DMS153 (cell line): ENCODE measurements at regions not wholly inside any gene's neighbourhood (a gene's known extent, or its start where the extent isn't known, plus 50 kb on each side); places are given as distances from the start of the nearest gene placed in this dataset.

Experiments
- DNase-seq: peaks from one replicate; lab custom pipeline; 2025; lab: John Stamatoyannopoulos, UW

DNA sequence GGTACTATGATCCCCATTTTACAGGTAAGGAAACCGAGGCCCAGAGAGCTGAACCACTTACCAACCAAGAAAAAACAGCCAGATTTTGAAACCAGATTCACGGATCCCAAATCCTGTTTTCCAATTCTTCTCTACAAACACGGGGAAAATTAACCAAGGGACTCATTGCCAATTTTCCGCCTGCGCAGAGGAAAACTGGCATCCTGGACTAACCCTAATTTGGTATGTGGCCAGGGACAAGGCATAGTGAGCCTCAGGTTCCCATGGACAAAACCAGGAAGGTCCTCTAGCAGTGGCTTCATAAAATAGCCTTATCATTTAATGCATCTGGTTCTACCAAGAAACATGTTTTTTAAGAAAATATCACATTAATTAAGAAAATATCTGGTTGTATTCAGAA, 517.3 kb downstream of the MED13L start:
- no peak for DNase-seq

DNA sequence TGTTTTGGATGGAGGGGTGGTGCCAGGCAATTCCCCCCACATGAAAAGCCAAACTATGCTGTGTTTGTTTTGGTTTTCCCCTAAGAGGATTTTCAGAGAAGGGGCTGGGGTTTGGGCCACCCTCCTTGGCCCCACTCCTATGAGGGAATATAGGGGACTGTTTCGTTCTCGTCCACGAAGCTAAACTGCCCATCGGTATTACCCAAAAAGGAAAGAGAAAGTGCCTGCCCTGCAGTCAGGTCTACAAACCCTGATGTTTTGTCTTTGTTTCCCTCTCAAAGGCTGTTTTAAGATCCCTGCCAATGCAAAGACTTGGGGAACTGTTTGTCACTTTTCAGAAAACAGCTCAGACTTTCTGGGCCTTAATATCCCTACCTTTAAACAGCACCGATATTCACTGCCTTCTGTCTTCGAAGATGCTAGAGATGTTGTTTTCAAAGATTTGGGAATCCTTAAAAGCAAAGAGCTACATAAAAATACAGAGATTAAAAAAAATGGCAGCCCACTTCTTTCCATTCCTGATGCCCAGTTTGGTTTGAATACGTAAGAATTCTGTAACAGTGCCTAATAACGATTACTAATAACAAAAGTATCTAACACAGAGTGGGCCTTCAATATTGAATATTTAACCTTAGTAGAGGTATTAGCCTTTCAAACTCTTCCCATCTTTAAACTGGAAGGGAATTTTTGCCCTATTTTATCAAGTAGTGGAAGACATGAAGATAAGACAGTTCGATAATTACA, 518.4 kb downstream of the MED13L start:
- no peak for DNase-seq

DNA sequence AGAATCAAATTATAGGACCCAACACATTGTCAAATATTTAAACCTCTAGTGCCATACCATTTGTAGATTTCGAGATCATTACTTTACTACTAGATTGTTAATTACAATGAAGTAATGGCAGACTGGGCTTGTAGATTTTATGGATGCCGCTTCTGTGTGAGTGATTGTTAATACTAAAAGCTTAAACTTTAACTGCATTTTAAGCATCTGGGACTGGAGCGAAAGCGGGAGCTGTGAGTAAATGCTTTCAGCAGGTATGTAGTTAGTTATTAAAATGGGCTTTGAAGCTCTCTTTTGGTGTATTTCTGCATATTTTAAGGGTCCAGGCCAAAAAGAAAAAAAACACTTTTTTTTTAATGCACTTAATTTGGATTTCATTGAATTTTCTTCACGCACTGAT, 519.3 kb downstream of the MED13L start:
- DNase-seq, result no peak

- DNase-seq, result no peak
Observed at GRCh38 chr12:115756804-115757203, 520.7 kb downstream of the MED13L start.

GRCh38 chr12:115756271-115756670, 521.2 kb downstream of the MED13L start:
- DNase-seq, result no peak

DNA sequence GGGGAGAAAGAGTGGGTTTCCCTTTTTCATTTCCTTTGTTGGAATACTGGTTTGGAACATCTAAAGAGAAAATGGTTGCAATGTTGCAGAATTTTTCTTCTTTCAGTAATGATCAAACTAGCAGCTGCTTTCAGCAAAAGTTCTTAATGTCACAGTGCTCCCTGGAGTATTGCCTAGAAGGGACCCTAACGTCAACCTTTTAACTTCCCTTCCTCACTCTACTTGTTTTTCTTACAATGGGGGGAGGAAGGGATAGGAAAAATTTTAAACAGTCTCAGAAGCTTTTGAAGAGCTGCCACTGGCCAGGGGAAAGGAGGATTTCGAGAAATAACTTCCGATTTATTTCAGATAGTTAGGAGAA, 521.8 kb downstream of the MED13L start:
- DNase-seq, result no peak

- no peak for DNase-seq
Observed at GRCh38 chr12:115755061-115755724, 522.3 kb downstream of the MED13L start.

- peak; percentile 73 for DNase-seq
Observed at GRCh38 chr12:115752913-115753726, 524.4 kb downstream of the MED13L start.

DNA sequence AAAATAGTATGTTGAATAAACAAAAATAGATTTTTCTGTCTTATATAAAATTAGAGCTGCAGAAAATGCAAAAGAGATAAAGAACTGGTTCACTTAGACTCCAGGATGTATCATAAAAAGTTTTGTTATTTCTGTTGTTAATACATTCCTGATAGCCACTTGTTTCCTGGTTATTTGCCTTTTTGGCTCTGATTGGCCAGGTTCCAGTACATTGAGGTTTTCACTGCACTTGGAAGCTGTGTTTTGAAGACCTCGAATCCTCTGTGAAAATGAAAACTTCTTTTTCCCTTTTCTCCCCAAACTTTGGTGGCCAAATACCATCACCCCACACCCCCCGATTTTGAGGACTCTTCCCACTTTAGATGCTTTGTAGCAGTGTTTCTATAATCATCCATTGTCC, 525.3 kb downstream of the MED13L start:
- no peak for DNase-seq

- DNase-seq, result no peak
Observed at GRCh38 chr12:115750340-115750739, 527.2 kb downstream of the MED13L start.

DNA sequence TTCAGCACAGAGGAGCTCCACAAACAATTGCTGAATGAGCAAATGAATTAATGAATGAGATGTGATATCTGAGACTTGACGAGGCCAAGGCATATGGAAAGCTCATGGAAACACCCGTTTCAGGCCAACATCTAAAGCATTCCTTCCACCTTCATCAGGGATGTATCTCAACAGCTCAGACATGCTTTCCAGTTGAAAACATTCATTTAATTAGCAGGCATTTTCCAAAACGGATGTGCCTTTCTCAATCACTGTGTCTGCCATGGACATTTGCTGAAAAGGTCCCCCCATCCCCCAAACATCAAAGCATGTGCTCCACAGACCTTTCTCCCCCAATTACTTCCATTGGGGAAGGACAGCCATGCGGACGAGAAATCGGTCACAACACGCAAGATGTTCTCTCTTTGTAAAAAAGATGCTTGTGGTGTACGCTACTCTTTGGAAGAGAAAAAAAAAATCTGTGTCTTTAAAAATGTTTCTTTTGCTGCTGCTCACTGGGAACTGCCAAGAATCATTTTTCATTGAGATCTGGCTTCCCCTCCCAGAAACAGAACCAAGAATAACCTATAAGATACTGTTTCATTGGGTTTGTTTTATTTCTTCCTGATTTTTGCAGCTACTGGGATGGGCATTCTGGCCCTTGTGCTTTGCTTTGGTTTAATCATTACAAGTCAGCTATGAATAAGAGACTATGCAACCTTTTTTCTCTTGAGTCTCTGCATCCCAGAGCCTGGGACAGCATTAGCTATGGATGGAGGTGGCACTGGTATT, 528.2 kb downstream of the MED13L start:
- no peak for DNase-seq

GRCh38 chr12:115740586-115741155, 536.8 kb downstream of the MED13L start:
- DNase-seq, result no peak

GRCh38 chr12:115737895-115738294, 539.6 kb downstream of the MED13L start:
- no peak for DNase-seq

DNA sequence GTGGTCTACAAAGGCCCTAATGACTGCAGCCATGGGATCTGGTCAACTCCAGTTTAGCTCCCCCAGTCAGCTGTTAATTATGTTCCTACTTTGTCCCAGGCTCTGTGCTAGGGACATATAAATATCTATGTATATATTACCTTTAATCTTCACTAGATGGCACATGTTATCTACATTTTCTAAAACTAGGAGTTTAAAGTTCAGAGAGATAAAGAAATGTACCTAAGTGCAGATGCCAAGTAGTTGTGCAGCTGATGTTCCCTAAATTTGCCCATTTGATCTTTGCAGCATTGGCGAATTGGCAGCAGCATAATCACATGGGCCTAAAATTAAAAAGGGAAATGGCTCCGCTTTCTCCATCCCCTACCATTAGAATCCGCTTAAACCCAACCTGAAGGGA, 541.1 kb downstream of the MED13L start:
- DNase-seq, result no peak

GRCh38 chr12:115730975-115731541, 546.4 kb downstream of the MED13L start:
- no peak for DNase-seq

DNA sequence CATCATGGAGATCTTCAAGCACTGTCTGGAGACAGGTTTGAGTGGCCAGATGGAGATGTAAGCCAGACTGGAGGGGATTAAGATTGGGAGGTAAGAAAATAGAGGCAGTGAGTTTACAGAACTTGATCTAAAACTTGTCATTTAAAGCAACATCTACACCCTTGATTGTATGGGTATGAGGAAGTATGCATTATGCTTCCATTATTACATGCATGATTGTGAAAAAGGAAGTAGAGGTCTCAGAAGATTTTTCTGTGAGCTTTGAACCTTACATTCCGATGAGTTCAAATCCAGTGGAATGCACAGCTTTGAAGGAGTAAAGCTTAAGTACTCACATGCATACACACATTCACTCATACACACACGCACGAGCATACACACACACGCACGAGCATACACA, 550.8 kb downstream of the MED13L start:
- DNase-seq, result no peak

- no peak for DNase-seq
Observed at GRCh38 chr12:115722181-115722580, 555.3 kb downstream of the MED13L start.

DNA sequence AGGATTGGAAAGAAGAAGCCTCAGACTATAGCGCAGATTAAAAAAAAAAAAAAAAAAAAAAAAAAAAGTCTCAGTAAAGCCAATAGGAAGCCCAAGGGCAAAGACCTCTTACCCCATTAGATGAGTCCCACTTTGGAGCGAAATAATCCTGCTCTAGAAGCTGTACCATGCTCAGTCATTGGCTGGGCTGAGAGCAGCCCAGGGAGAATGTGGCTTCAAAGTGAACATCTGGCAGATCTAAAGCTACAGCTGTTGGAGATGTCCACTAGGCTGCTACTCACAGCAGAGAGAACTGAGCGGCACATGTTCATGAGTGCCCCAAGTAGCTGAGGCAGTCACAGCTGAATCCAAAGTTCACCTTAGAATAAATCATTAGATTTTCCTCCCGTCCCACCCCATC, 560.9 kb downstream of the MED13L start:
- no peak for DNase-seq

DNA sequence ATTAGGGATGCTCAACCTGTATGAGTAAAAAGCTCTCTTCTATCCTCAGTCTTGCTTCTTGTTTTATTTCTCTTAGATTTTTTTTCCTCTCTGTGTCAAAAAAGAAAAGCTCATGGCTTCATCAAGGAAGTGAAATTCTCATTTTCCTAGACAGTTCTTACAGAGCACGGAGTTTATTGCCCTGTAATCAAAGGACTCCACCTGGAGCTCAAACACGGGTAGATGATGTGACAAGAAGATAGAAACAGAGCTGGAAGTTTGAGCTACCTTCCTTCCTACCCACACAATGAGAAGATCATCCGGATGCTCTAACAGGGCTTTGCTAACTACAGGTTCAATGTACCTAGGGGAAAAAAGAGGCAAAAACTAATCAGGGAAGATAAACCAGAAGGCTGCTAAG, 564.8 kb downstream of the MED13L start:
- DNase-seq, result no peak

GRCh38 chr12:115710104-115710564, 567.4 kb downstream of the MED13L start:
- no peak for DNase-seq

- peak; percentile 85 for DNase-seq
Observed at GRCh38 chr12:115709540-115710011, 567.9 kb downstream of the MED13L start.
